Activated T-helper 1 cell treated with Interleukin-2 at 50 U/mL for 16 hours (primary cell): ENCODE measurements at regions not wholly inside any gene's neighbourhood (a gene's known extent, or its start where the extent isn't known, plus 50 kb on each side); places are given as distances from the start of the nearest gene placed in this dataset.

Experiments
- DNase-seq: peaks from one replicate; pipeline ENCODE4 v3.0.0-alpha.2; 2020; ENCODE audit warnings: low read depth

DNA sequence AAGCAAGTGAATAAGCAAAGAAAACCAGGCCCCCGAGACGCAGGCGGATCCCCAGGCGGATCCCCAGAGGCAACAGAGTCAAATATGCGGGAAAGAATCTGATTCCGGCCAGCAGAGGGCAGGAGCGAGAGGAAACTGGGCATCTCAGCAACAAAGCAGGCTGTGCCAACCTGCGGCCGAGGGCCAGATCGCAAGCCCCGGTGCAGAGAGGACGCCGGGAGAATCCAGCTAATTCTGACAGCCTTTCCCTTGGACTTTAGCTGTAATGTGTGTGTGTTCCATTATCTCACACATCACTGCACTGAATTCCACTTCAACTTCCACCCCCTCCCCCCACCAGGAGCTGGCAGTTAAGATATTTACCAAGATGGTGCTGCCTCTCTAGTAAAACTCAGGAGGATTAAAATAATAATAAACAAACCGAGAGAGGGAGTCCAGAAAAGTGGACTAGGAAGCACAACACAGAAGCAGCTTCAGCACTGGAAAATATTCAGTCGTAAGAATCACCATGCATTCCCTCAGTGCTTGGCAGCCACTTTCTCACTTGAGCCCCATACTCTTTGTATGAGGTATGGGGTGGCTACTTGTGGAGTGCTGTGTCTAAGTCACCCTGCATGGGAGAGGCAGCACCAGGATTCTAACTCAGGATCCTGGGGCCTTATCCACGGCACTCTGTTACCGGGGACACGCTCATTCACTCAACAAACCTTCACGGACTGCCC, 66.2 kb upstream of the SNX9 start:
- DNase-seq: peak; percentile 61

DNA sequence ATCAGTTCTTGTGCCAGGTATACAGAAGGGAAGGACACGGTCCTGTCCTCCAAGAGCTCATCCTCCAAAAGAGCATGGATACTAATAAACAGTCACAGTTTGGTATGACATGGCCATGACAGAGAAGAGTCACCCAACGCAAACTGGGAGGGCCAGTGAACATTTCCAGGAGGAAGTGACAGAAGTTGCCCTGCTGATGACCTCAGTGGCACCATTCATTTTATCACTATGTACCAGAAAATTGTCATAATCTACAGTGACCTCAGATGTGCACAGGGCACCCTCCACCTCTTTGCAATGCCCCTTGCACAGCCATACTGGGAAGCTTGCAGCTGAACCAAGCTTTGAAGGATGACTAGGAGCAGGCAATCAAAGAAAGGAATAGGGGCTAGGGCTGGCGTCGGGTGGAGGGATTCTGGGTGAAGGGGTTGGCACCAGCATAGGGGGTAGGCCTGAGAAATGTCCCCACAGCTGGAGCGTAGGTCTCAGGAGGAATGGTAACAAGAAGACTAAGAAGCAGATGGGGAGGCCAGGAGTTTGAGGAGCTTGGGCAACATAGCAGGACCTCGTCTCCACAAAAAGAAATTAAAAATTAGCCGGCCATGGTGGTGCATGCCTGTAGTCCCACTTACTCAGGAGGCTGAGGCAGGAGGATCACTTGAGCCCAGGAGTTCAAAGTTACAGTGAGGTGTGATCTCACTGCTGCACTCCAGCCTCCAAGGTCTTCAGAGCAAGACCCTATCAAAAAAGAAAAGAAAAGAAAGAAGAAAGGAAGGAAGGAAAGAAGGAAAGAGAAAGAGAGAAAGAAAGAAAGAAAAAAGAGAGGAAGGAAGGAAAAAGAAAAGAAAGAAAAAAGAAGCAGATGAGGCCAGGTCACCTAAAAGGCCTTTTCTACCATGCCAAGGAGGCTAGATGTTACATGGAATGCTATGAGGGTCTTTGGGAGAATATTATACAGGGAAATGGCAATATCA, 65.3 kb upstream of the SNX9 start:
- DNase-seq: no peak

DNA sequence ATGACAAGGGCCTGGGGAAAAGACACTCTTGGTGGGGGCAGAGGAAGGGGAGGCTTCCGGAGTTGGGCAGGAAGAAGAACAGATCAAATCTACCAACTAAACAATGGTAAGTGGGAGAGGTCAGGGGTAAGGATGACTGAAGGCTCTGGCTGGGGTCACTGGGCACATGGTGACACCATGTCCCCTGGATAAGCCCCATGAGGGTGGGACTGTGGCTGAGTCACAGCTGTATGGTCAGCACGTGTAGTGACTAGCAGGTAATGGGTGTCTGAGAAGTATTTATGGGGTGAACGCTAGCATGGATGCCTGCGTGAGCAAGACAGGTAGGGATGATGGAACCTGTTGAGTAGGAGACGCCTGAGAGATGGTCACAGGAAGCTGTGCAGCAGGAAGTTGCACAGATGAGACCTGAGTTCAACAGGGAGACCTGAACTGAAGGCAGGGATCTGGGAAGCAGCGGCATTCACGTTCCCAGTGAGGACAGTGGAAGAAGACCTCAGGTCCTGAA, 64.5 kb upstream of the SNX9 start:
- no peak for DNase-seq

DNA sequence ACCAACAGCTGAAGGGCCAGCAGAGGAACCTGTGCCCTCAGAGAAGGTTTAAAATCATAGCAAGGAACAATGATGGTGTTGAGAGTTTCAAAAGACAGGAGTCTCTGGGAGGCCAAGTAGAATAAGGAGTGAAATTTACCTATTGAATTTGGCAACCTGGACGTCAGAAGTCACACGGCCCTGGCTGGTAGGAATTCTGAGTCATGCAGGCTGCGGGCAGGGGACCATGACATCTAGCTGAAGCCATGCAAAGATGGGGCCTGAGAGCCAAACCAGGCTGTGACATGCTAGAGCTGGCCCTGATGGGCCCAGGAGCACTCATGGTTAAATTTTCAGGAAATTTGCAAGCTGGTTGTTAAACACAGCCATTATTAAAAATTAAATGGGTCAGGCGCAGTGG, 64.0 kb upstream of the SNX9 start:
- no peak for DNase-seq

DNA sequence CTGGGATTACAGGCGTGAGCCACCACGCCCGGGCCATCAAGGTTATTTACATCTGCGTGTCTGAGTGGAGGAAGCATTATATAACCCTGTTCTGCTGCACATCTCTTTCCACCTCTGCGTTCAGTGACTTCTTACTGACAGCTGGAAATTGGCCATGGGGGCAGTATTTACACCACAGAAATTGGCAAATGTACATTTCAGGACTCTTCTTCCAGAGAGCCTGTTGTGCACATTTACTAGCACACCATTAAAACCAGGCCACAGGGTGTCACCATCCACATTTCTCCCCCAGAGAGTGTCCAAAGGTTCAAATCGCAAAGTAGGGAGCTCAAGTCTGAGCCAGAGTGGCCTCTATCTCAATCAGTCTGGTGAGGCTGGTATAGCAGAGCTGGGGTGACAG, 62.9 kb upstream of the SNX9 start:
- DNase-seq: no peak

DNA sequence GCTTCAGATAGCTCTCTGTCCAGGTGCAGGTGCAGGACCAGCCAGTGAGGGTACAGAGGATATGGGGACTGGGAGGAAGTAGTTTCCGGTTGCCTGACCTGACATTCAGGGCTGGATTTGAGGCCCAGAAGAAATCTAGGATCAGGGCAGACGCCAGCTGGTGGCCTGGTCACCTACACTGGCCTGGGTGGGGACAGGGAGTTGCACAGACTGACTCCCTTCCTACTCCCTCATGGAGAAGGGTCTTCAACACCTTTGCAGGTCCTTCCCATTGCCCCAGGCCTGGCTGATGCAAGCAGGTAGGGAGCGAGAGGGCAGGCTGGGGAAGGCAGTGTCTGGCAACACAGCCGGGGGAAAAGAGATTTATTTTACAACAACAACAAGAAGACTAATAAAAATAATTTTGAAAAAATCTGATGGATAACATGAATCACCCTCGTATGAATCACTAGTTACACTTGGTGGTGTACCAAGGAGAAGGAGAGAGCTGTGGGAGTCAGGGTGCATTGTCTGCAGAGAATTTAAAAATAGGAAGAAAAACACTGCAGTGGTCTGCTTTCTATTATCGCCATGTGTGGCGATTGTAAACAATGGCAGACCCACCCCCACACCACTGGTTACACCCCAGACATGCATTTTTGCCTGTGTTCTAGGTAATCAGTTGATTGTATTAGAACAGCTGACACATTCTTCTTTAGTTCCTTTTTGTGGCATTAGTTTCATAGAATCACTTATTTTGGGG, 62.3 kb upstream of the SNX9 start:
- no peak for DNase-seq

DNA sequence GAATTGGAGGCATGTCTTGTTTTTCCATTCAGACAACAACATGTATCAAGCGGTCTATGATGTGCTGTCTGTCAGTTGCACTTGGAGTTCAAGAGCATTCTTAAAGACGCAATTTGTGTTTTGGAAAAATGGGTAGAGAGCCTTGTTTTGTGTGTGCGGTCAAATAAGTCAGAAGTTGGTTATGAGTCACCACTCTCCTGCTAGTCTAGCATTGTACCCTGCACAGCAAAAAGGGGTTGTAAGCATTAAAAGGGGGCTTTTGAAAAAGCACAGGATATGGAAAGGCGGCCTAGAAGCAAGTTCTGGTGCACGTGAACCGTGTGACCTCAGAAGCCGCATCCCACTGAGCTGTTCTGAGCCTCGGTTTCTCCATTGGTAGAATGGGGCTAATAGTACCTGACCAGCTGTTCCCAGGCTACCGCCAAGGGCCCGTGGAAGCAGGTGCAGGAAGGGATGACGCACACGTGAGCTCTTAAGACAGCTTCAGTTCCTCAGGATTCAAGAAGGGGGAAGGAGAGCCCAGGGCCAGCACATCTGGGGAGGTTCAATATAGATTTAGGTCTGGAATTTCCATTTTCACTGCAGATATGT, 61.6 kb upstream of the SNX9 start:
- no peak for DNase-seq

DNA sequence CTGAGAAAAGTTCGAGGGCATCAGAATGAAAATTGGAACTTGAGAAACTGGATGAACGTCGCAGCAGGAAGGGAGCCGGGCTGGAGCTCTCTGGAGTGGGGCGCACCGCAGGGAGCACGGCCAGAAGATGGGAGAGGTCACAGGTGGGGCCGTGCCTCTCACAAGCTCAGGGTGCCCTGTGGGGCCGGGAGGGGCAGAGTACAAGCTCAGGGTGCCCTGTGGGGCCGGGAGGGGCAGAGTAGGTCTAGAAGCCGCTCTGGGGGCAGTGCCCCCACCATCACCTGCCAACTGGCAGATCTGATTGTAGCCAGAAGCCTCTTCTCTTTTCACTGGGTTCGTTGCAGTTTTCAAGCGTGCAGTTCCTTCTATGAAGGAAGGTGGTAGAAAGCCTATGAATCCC, 61.1 kb upstream of the SNX9 start:
- DNase-seq: no peak

DNA sequence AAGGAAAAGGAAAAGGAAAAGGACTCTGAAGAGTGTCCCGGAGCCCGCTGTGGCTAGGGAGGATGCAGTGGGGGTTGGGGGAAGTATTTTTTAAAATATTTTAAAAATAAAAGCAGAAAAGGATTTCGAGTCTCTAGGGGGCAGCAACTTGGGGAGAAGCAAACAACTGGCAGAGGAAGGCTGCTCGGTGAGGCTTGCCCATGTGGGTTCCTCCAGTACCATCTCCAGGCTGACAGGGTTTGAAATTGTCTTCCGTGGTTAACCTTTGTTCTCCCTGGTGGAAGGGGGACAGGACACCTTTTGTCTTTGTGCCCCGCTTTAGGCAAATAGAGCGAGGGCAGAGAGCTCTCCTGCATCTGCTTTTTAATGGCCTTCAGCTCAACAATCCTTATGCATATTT, 60.4 kb upstream of the SNX9 start:
- no peak for DNase-seq

DNA sequence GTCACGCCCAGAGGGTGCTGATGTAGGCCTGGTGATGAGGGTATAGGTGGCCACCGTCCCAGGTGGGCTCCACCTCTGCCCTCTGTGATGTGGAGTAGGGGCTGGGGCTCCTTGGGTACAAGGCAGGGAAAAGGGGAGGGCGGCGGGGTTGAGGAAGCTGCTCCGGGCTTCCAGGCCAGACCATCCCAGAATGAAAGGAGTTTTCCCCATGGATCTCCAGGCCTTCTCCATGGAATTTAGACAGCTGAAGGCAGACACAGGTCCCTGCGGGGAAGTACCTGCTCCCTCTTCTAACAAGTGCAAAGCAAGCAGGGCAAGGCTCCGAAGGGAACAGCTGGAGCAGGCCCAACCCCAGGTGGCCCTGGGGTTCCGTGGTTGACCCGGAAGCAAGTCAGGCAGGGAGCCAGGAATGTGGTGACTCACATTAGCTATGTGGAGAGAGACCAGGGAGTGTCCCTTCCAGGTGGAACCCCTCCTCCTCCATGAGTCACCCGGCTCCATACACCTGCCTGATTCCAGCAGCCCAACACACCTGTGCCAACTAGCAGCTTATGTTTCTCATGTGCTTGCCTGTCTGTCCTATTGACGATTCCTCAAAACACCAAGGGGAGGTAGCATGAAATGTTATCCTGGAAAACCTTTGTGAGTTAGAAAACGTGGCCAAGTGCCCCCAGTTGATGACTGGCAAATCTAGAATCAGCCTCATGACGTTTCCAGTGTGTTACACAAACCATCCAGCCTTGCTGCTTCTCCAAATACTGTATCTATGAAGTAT, 59.7 kb upstream of the SNX9 start:
- DNase-seq: no peak

DNA sequence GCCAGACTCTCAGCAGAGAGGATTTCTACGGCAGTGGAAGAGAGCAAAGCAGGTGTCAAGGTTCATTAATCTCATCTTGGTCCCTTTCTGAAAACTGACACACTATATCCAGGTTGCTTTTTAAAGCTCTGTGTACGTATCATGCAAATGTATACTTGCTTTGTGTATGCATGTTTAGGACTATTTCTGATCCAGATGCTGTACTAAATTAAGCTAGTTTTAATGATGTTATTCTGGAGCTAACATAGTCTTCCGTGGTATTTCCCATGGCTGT, 59.2 kb upstream of the SNX9 start:
- DNase-seq: no peak

DNA sequence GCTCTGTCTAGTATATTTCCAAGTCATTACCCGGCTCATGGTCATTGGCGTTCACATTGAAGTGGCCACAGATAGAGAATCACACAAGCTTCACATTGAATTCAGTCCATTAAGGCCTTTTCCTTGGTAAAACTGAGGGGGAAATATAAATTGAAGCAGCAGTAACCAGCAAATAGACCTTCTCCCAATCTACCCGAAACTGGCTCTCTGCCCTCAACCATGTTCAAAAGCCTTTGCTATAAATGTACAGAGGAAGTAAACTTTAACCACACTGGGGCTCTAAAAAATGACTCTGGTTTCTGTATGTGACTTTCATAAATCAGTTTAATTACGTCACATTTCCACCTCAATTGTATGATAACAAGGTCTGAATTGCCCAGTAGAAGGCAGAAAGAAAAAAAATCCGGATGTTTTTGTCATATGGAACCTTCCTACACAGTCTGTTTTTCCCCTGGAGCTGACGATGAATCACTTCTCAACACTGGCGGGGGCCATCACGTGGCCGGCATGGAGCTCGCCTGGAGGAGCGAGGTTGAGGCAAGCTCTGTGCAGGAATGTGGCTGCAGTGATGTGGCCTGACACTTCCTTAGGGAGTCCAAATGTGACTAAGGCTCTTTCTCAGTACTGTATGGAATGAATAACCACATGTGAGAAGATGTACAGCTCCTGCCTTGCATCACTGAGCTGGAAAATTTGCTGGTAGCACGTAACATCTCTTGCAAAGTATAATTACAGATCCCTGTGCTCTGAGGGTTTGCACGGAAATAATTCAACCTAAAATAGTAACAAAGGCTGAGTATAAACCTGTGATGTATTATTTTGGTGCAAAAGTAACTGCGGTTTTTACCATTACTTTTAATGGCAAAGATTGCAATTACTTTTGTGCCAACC, 58.6 kb upstream of the SNX9 start:
- peak; percentile 73 for DNase-seq

DNA sequence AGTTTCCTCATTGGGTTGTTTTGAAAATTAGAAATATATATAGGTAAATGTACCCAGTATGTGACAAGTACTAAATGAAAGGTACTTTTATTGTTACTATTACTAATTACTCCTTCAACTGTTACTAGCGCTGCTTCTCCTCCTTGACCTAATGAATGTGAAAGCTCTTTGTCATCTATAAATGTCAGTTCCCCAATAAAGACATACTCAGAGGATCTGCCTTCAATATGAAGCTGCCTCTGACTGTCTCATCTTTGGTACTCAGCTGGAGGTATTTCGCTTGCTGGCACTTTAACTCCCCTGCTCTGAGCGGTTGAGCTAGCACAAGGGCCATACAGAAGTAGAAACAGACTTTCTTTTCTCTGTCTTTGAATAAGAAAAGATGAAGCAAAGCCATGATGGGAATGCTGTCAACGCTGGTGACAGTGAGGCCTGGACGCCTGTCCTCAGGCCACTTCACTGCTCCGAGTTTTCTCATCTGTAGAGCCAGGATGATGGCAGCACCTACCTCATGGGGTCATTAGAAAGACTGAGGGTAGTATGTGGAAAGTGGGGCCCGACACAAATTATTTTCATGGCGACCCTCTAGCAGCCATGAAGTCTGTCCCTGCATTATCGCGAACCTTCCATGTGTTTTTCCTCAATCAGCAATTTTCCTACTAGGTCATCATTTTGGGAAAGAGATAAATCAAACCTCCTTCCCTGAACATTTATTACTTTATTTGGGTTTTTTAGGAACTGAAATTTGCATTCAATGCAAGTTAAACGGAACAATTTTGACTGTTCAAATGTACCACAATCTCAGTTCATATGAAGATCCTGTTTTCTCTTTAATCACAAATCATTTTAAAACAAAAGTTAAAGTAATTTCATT, 55.9 kb upstream of the SNX9 start:
- no peak for DNase-seq

DNA sequence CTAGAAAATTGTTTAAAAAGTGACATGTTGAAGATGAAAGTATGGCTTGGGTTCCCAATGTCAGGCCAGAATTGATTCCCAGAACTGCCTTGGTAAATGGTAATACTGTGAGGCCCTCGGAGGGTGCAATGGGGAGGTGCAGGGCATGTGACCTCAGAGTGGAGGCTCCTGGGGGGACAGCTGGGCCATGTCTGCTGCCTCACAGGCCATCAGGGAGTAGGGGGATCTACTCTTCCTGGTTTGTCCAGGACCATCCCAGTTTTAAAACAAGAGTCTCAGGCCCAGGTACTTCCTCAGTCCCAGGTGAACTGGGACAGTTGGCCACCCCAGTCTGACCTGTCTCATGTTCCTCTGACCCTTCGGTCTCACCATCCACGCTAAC, 55.3 kb upstream of the SNX9 start:
- no peak for DNase-seq

DNA sequence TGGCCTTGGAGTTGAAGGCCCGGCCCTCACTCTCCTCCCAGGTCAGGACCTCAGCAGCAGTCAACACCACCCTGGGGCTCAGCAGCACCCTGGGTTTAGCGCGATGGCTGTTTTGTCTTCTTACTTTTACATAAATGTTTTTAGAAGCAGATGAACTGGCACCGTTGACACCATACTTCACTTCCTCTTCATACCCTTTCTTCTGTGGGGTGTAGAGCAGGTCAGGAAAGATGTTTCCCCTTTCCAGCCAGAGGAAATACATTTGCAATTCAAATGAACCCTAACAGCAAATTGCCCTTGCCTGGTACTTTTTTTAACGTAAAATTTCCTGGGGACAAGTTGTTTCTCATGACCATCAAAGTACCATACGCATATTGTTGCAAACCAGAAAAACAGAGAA, 54.7 kb upstream of the SNX9 start:
- no peak for DNase-seq

DNA sequence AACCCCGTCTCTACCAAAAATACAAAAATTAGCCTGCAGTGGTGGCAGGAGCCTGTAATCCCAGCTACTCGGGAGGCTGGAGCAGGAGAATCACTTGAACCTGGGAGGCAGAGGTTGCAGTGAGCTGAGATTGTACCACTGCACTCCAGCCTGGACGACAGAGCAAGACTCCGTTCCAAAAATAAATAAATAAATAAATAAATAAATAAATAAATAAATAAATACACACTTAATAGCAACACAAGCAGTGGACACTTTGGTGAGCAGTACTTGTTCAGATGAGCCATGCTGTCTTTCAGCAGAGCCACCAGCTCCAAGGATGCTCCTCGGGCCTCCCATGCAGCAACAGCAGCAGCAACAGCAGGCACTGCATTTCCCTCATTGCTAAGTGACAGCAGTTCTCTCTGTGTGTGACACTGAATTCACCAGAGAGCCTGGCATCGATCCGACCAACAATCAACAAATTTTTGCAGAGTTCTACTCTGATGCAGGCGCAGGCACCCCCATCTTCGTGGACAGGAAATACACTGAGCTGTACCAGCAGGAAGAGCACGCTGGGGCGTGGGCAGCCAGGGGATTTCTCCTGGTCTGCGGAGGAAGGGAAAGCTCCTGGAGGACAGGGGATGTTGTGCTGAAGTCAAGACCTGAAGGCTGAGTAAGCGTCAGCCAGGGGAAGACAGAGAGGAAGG, 54.0 kb upstream of the SNX9 start:
- no peak for DNase-seq

DNA sequence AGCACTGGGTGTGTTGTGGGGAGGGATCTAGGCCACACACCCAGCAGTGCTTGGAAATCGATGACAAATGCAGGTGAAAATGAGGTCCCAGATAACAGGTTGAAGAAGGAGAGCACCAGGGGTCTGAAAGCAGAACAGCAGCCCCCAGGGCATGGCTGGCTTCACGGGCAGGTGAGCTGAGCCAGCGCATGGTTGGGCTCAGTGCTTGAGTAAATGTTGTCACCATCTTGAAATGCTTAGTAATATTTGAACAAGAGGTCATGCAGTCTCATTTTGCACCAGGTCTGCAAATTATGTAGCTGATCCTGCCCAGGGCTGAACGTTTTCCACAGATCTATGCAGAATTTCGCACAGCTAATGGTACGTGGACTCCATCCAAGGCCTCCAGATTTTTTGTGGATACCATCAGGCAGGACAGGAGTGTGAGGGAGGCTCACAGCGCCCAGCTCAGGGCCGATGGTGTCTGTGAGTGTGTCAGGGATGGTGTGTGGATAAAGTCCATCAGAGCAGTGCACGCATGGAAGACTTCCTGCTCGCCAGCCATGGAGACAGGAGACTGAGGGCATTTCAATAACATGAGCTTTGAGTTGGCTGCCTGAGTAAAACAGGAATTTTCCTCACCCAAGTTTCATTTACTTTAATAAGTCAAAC, 53.1 kb upstream of the SNX9 start:
- no peak for DNase-seq

DNA sequence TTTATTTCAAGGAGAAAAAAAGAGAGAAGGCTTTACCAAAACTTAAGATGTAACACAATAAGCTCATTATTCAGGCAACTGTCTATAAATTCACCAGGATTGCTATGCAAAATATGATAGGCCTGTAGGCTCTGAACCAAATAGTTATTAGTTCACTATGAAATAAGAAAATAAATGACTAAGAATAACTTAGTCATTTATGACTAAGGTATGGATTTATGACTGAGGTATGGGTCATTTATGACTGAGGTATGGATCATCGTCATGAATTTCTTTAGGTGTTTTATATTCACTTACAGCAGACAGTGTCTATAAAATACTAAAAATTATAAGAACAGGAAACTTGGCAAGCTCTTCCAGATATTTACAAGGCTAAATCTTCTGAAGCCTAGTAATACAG, 52.1 kb upstream of the SNX9 start:
- no peak for DNase-seq
